ENCODE measurements at regions not wholly inside any gene's neighbourhood (a gene's known extent, or its start where the extent isn't known, plus 50 kb on each side); places are given as distances from the start of the nearest gene placed in this dataset.

GRCh38 chr1:10848109-10848684 is 51.8 kb upstream of the CASZ1 start:
- no peak for DNase-seq (ENCODE audit: low spot score)

- no peak for DNase-seq (ENCODE audit: low spot score)
These were observed 53.6 kb upstream of the CASZ1 start for GRCh38 chr1:10850026-10850425.

- DNase-seq (ENCODE audit: low spot score): no peak
These were observed 54.9 kb upstream of the CASZ1 start for GRCh38 chr1:10851024-10852013.

- no peak for DNase-seq (ENCODE audit: low spot score)
These were observed 55.6 kb upstream of the CASZ1 start for GRCh38 chr1:10852018-10852417.

GRCh38 chr1:10852486-10852885 is 56.0 kb upstream of the CASZ1 start:
- DNase-seq (ENCODE audit: low spot score): no peak

- DNase-seq (ENCODE audit: low spot score): no peak
These were observed 56.6 kb upstream of the CASZ1 start for GRCh38 chr1:10852998-10853520.

- DNase-seq (ENCODE audit: low spot score): no peak
These were observed 57.3 kb upstream of the CASZ1 start for GRCh38 chr1:10853701-10854100.

- no peak for DNase-seq (ENCODE audit: low spot score)
These were observed 58.5 kb upstream of the CASZ1 start for GRCh38 chr1:10854856-10855459.

GRCh38 chr1:10856176-10856683 is 59.8 kb upstream of the CASZ1 start:
- no peak for DNase-seq (ENCODE audit: low spot score)

- no peak for DNase-seq (ENCODE audit: low spot score)
These were observed 60.6 kb upstream of the CASZ1 start for GRCh38 chr1:10856863-10857598.

- no peak for DNase-seq (ENCODE audit: low spot score)
These were observed 61.2 kb upstream of the CASZ1 start for GRCh38 chr1:10857687-10858086.

- DNase-seq (ENCODE audit: low spot score): no peak
These were observed 63.8 kb upstream of the CASZ1 start for GRCh38 chr1:10860218-10860617.

GRCh38 chr1:10860682-10861081 is 64.2 kb upstream of the CASZ1 start:
- no peak for DNase-seq (ENCODE audit: low spot score)

- no peak for DNase-seq (ENCODE audit: low spot score)
These were observed 65.4 kb upstream of the CASZ1 start for GRCh38 chr1:10861822-10862221.

- DNase-seq (ENCODE audit: low spot score): no peak
These were observed 66.4 kb upstream of the CASZ1 start for GRCh38 chr1:10862743-10863335.

GRCh38 chr1:10863886-10864285 is 67.4 kb upstream of the CASZ1 start:
- no peak for DNase-seq (ENCODE audit: low spot score)

GRCh38 chr1:10864776-10865175 is 68.3 kb upstream of the CASZ1 start:
- DNase-seq (ENCODE audit: low spot score): no peak

- DNase-seq (ENCODE audit: low spot score): no peak
These were observed 69.3 kb upstream of the CASZ1 start for GRCh38 chr1:10865518-10866320.

GRCh38 chr1:10866321-10867093 is 70.1 kb upstream of the CASZ1 start:
- no peak for DNase-seq (ENCODE audit: low spot score)

Measured in CD4-positive, alpha-beta T cell treated with Interleukin-15 for 4 hours (primary cell).